GM12874 (cell line): ENCODE measurements at regions not wholly inside any gene's neighbourhood (a gene's known extent, or its start where the extent isn't known, plus 50 kb on each side); places are given as distances from the start of the nearest gene placed in this dataset.

ENCODE experiments used
- CTCF ChIP-seq: IDR thresholded peaks from 2 replicates; pipeline ENCODE4 v1.5.1; 2011; ENCODE audit warnings: low read depth, mild to moderate bottlenecking, control low read depth, low read length, moderate library complexity; ENCODE audit not compliant: insufficient read depth

GRCh38 chr6:84569882-84570281 is 194.5 kb downstream of the TBX18 start:
- no peak for TF ChIP-seq CTCF

- no peak for TF ChIP-seq CTCF
These were observed 195.4 kb downstream of the TBX18 start for GRCh38 chr6:84568971-84569370.

GRCh38 chr6:84560436-84561390 is 203.7 kb downstream of the TBX18 start:
- TF ChIP-seq CTCF: no peak

- no peak for TF ChIP-seq CTCF
These were observed 207.7 kb downstream of the TBX18 start for GRCh38 chr6:84556541-84557335.

- TF ChIP-seq CTCF: no peak
These were observed 209.7 kb downstream of the TBX18 start for GRCh38 chr6:84554706-84555105.

- no peak for TF ChIP-seq CTCF
These were observed 210.3 kb downstream of the TBX18 start for GRCh38 chr6:84554074-84554473.

- no peak for TF ChIP-seq CTCF
These were observed 210.9 kb downstream of the TBX18 start for GRCh38 chr6:84553527-84553926.
